HG03280 (cell line): ENCODE measurements at regions not wholly inside any gene's neighbourhood (a gene's known extent, or its start where the extent isn't known, plus 50 kb on each side); places are given as distances from the start of the nearest gene placed in this dataset.

Experiments
- ATAC-seq: cut with Tn5 transposase; IDR thresholded peaks from one replicate; pipeline ENCODE4 v1.9.1; 2021; ENCODE audit warnings: mild to moderate bottlenecking, moderate library complexity; ENCODE audit not compliant: unreplicated experiment

- no peak for ATAC-seq
These were observed 1378.9 kb upstream of the CELF4 start for GRCh38 chr18:38944446-38945024.

GRCh38 chr18:38941711-38942561, 1376.3 kb upstream of the CELF4 start:
- ATAC-seq = peak; percentile 16

GRCh38 chr18:38940863-38941531, 1375.4 kb upstream of the CELF4 start:
- ATAC-seq = peak; percentile 85

GRCh38 chr18:38940475-38940862, 1374.9 kb upstream of the CELF4 start:
- ATAC-seq = peak; percentile 25

GRCh38 chr18:38933910-38934510, 1368.4 kb upstream of the CELF4 start:
- ATAC-seq = no peak

GRCh38 chr18:38933322-38933721, 1367.7 kb upstream of the CELF4 start:
- ATAC-seq = no peak

- peak; percentile 44 for ATAC-seq
These were observed 1367.2 kb upstream of the CELF4 start for GRCh38 chr18:38932752-38933151.

- ATAC-seq = no peak
These were observed 1366.1 kb upstream of the CELF4 start for GRCh38 chr18:38931754-38932050.

- ATAC-seq = no peak
These were observed 1365.5 kb upstream of the CELF4 start for GRCh38 chr18:38930881-38931753.

- ATAC-seq = no peak
These were observed 1357.9 kb upstream of the CELF4 start for GRCh38 chr18:38923540-38923939.

GRCh38 chr18:38923126-38923525, 1357.5 kb upstream of the CELF4 start:
- no peak for ATAC-seq

- no peak for ATAC-seq
These were observed 1344.4 kb upstream of the CELF4 start for GRCh38 chr18:38909972-38910371.

- no peak for ATAC-seq
These were observed 1337.2 kb upstream of the CELF4 start for GRCh38 chr18:38902796-38903195.

- no peak for ATAC-seq
These were observed 1334.8 kb upstream of the CELF4 start for GRCh38 chr18:38900445-38900844.

- ATAC-seq = no peak
These were observed 1334.4 kb upstream of the CELF4 start for GRCh38 chr18:38900031-38900430.

GRCh38 chr18:38899252-38899651, 1333.7 kb upstream of the CELF4 start:
- ATAC-seq = no peak

GRCh38 chr18:38898167-38898566, 1332.6 kb upstream of the CELF4 start:
- ATAC-seq = no peak

- no peak for ATAC-seq
These were observed 1330.0 kb upstream of the CELF4 start for GRCh38 chr18:38895560-38895959.

- ATAC-seq = no peak
These were observed 1322.0 kb upstream of the CELF4 start for GRCh38 chr18:38887671-38888020.

GRCh38 chr18:38886861-38887670, 1321.5 kb upstream of the CELF4 start:
- no peak for ATAC-seq
